Heart left ventricle (tissue), 13 donors: ENCODE measurements at regions not wholly inside any gene's neighbourhood (a gene's known extent, or its start where the extent isn't known, plus 50 kb on each side); places are given as distances from the start of the nearest gene placed in this dataset.

ENCODE experiments used
- POLR2A ChIP-seq, 2 donors: fragments of 450-650 bp; IDR thresholded peaks; one replicate each; pipeline ENCODE4 v1.6.1; 2017; ENCODE audit warnings: antibody characterized with exemption in 2 of 2, mild to moderate bottlenecking in 2 of 2, moderate library complexity in 2 of 2
- TF ChIP-seq, protein P1 (sequence below), 12 donors: fragments of 200-600 bp; sonication (generic) in 4 of 12; IDR thresholded peaks; one replicate each; pipeline versions ENCODE4 v1.5.0 to v1.8.0; 2018 to 2022; ENCODE audit warnings: antibody characterized with exemption in 12 of 12, mild to moderate bottlenecking in 5 of 12
- donor health status: ischemic (EF 13 %, LVEDD 7.1; RV severe dilation, severe dysfunction).
- donor health status: DM: no; HTN: yes; CAD: no.
- donor health status: DM: no; HTN: no; CAD: no.
- donor health status: ischemic (EF 25% LVEDD 6.9; RV normal size, moderate dysfunction).
- donor health status: ischemic (EF 25% LVEDD 5.7; RV mildly dilated, moderate dysfunction).
- donor health status: ischemic (EF 35%, LVEDD 5.7; RV mildly dilated, moderate dysfunction).
- donor health status: nonischemic (EF 11% LVEDD 7.7; RV severe dilation, severe dysfunction).
- donor health status: DM: yes; HTN: yes; CAD: no.
- donor health status: PGD.
- donor health status: ischemic (EF 29% LVEDD 5.4; RV normal size, mild dysfunction).
- donor health status: nonischemic (EF 23%, LVEDD 6.1; RV moderate dilation, normal function).

DNA sequence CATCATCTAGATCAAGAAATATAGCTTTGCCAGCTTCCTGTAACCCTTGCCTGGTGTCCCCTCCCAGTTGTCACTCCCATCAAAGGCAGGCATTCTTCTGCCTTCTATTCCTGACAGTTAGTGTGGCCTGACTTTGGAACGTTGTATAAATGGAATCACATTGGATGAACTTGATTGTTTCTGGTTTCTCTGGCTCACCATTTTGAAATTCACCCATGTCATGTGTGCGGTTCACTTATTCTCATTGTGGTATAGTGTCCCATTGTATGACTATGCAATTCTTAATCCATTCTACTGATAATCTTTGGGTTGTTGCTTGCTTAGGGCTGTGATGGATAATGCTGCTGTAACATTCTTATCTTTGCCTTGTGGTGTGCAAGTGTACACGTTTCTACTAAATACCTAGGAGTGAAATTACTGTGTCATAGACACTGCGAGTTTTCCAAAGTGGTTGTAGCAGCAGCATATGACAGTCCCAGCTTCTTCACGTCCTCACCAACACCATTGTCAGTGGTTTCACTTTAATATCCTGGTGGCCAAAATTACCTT is 73.2 kb downstream of the VEGFA start:
- TF ChIP-seq, protein P1, sequence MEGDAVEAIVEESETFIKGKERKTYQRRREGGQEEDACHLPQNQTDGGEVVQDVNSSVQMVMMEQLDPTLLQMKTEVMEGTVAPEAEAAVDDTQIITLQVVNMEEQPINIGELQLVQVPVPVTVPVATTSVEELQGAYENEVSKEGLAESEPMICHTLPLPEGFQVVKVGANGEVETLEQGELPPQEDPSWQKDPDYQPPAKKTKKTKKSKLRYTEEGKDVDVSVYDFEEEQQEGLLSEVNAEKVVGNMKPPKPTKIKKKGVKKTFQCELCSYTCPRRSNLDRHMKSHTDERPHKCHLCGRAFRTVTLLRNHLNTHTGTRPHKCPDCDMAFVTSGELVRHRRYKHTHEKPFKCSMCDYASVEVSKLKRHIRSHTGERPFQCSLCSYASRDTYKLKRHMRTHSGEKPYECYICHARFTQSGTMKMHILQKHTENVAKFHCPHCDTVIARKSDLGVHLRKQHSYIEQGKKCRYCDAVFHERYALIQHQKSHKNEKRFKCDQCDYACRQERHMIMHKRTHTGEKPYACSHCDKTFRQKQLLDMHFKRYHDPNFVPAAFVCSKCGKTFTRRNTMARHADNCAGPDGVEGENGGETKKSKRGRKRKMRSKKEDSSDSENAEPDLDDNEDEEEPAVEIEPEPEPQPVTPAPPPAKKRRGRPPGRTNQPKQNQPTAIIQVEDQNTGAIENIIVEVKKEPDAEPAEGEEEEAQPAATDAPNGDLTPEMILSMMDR (IDR thresholded peaks at IDR 0.05), result no peak
- no peak for TF ChIP-seq POLR2A (IDR thresholded peaks at IDR 0.05)
